Stimulated activated naive CD8-positive, alpha-beta T cell treated with anti-CD3 and anti-CD28 coated beads, Interleukin-15, Interleukin-2, amounts not matched to agents 100 ng/mL and 50 ng/mL, for 24 hours (primary cell): ENCODE measurements at regions not wholly inside any gene's neighbourhood (a gene's known extent, or its start where the extent isn't known, plus 50 kb on each side); places are given as distances from the start of the nearest gene placed in this dataset.

Source experiments
- H3K27ac Mint-ChIP-seq: one replicate; pipeline ENCODE4 v1.8.0; 2021; ENCODE audit warnings: mild to moderate bottlenecking, mixed read lengths
- H3K27me3 Mint-ChIP-seq: one replicate; pipeline ENCODE4 v1.8.0; 2021; ENCODE audit warnings: mixed read lengths
- H3K36me3 Mint-ChIP-seq: one replicate; pipeline ENCODE4 v1.8.0; 2021; ENCODE audit warnings: low read depth, mixed read lengths
- H3K4me1 Mint-ChIP-seq: one replicate; pipeline ENCODE4 v1.8.0; 2021; ENCODE audit warnings: low read depth, mixed read lengths
- H3K4me3 Mint-ChIP-seq: one replicate; pipeline ENCODE4 v1.8.0; 2021; ENCODE audit warnings: mild to moderate bottlenecking, mixed read lengths
- H3K9me3 Mint-ChIP-seq: one replicate; pipeline ENCODE4 v1.8.0; 2021; ENCODE audit warnings: mixed read lengths

- H3K9me3 Mint-ChIP-seq, result no peaks in the 10 kb centered on the region
- H3K27ac Mint-ChIP-seq, result no peak overlapping the region
- no peaks in the 10 kb centered on the region for H3K27me3 Mint-ChIP-seq
- no peaks in the 10 kb centered on the region for H3K36me3 Mint-ChIP-seq
- H3K4me3 Mint-ChIP-seq, result no peak overlapping the region
- no peaks in the 10 kb centered on the region for H3K4me1 Mint-ChIP-seq
Measured at GRCh38 chr2:57957238-57957637, 89.4 kb upstream of the VRK2 start.

GRCh38 chr2:57959390-57959789 is 87.2 kb upstream of the VRK2 start:
- Mint-ChIP-seq H3K27ac (no peak overlapping the region), H3K36me3 (no peaks in the 10 kb centered on the region), H3K9me3 (no peaks in the 10 kb centered on the region), H3K4me1 (no peaks in the 10 kb centered on the region), H3K27me3 (no peaks in the 10 kb centered on the region), H3K4me3 (no peak overlapping the region)

DNA sequence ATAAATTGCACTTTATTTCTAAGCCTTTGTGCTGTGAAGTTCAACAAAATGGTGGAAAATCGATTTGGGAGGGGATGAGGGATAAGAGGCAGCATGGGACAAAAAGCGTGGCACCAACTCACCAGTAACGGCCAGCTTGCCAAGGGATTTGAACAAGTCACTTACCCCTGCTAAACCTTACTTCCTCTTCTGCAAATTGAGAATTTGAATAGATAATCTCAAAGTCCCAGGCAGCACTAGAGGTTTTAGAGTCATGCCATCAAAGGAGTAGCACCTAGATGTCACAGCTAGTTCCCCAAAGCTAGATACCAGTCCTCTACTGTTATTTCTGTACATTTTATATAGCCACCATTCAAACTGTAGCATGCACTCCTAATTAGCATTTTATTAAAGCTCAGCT is 83.7 kb upstream of the VRK2 start:
- H3K27me3 Mint-ChIP-seq, result no peaks in the 10 kb centered on the region
- H3K4me3 Mint-ChIP-seq, result no peak overlapping the region
- H3K9me3 Mint-ChIP-seq, result no peaks in the 10 kb centered on the region

GRCh38 chr2:57965219-57965618 is 81.4 kb upstream of the VRK2 start:
- H3K4me1 Mint-ChIP-seq, result no peaks in the 10 kb centered on the region
- H3K27me3 Mint-ChIP-seq, result no peaks in the 10 kb centered on the region
- no peaks in the 10 kb centered on the region for H3K9me3 Mint-ChIP-seq
- H3K4me3 Mint-ChIP-seq, result no peak overlapping the region
- no peak overlapping the region for H3K27ac Mint-ChIP-seq
- H3K36me3 Mint-ChIP-seq, result no peaks in the 10 kb centered on the region

More for the DNA sequence above, 83.7 kb upstream of the VRK2 start:
- no peaks in the 10 kb centered on the region for H3K4me1 Mint-ChIP-seq
- no peak overlapping the region for H3K27ac Mint-ChIP-seq
- H3K36me3 Mint-ChIP-seq, result no peaks in the 10 kb centered on the region

- Mint-ChIP-seq H3K9me3 (no peaks in the 10 kb centered on the region), H3K4me1 (no peaks in the 10 kb centered on the region), H3K27ac (no peak overlapping the region), H3K4me3 (no peak overlapping the region), H3K36me3 (no peaks in the 10 kb centered on the region), H3K27me3 (no peaks in the 10 kb centered on the region)
Measured at GRCh38 chr2:57965961-57966360, 80.6 kb upstream of the VRK2 start.

GRCh38 chr2:57973621-57974186 is 72.9 kb upstream of the VRK2 start:
- Mint-ChIP-seq H3K27me3 (no peaks in the 10 kb centered on the region), H3K27ac (no peak overlapping the region), H3K9me3 (no peaks in the 10 kb centered on the region), H3K4me3 (no peak overlapping the region), H3K36me3 (no peaks in the 10 kb centered on the region), H3K4me1 (no peaks in the 10 kb centered on the region)

DNA sequence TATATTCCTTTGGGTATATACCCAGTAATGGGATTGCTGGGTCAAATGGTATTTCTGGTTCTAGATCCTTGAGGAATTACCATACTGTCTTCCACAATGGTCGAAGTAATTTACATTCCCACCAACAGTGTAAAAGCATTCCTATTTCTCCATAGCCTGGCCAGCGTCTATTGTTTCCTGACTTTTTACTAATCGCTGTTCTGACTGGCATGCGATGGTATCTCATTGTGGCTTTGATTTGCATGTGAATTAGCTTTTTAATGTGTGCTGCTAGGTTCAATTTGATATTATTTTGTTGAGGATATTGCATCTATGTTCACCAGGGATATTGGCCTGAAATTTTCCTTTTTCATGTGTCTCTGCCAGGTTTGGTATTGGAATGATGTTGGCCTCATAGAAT is 67.4 kb upstream of the VRK2 start:
- Mint-ChIP-seq H3K27me3 (no peaks in the 10 kb centered on the region), H3K27ac (no peak overlapping the region), H3K4me3 (no peak overlapping the region), H3K4me1 (no peaks in the 10 kb centered on the region), H3K9me3 (peaks cover 5% of the 10 kb centered on the region), H3K36me3 (no peaks in the 10 kb centered on the region)

- H3K4me3 Mint-ChIP-seq, result no peak overlapping the region
- no peaks in the 10 kb centered on the region for H3K27me3 Mint-ChIP-seq
- peaks cover 5% of the 10 kb centered on the region for H3K9me3 Mint-ChIP-seq
- H3K4me1 Mint-ChIP-seq, result no peaks in the 10 kb centered on the region
- no peak overlapping the region for H3K27ac Mint-ChIP-seq
- no peaks in the 10 kb centered on the region for H3K36me3 Mint-ChIP-seq
Measured at GRCh38 chr2:57981083-57981768, 65.4 kb upstream of the VRK2 start.

DNA sequence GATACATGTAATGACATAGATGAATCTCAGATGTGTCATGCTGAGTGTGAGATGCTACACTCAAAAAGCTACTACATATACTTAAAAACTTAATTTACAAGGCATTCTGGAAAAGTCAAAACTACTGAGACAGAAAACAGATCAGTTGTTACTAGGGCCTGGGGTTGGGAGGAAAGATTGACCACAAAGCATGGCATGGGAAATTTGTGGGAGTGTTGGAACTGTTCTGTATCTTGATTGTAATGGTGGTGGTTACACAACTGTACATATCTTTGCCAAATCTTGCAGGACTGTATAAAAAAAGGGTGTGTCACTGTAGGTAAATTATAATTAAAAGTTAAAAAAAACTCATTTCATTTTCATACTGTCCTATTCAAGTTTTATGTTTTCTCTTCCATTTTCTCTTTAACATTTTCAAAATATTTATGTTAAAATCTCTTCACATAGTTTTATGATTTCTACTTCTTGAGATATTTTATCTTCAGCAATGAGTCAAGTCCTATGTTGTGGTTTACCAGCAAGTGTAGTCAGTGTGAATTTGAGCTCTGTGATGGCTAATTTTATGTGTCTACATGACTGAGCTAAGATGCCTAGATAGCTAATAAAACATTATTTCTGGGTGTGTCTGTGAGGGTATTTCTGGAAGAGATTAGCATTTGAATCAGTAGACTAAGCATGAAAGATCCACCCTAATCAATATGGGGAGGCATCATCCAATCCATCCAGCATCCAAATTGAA is 58.6 kb upstream of the VRK2 start:
- Mint-ChIP-seq H3K4me1 (no peaks in the 10 kb centered on the region), H3K9me3 (no peaks in the 10 kb centered on the region), H3K27ac (no peak overlapping the region)

GRCh38 chr2:57990118-57990725 is 56.4 kb upstream of the VRK2 start:
- no peak overlapping the region for H3K4me3 Mint-ChIP-seq
- H3K27ac Mint-ChIP-seq, result no peak overlapping the region
- H3K9me3 Mint-ChIP-seq, result no peaks in the 10 kb centered on the region
- H3K4me1 Mint-ChIP-seq, result no peaks in the 10 kb centered on the region
- no peaks in the 10 kb centered on the region for H3K27me3 Mint-ChIP-seq
- peaks cover 5% of the 10 kb centered on the region for H3K36me3 Mint-ChIP-seq

More for the DNA sequence above, 58.6 kb upstream of the VRK2 start:
- Mint-ChIP-seq H3K36me3 (peaks cover 5% of the 10 kb centered on the region), H3K27me3 (no peaks in the 10 kb centered on the region), H3K4me3 (no peak overlapping the region)
